ENCODE measurements at regions not wholly inside any gene's neighbourhood (a gene's known extent, or its start where the extent isn't known, plus 50 kb on each side); places are given as distances from the start of the nearest gene placed in this dataset.

DNA sequence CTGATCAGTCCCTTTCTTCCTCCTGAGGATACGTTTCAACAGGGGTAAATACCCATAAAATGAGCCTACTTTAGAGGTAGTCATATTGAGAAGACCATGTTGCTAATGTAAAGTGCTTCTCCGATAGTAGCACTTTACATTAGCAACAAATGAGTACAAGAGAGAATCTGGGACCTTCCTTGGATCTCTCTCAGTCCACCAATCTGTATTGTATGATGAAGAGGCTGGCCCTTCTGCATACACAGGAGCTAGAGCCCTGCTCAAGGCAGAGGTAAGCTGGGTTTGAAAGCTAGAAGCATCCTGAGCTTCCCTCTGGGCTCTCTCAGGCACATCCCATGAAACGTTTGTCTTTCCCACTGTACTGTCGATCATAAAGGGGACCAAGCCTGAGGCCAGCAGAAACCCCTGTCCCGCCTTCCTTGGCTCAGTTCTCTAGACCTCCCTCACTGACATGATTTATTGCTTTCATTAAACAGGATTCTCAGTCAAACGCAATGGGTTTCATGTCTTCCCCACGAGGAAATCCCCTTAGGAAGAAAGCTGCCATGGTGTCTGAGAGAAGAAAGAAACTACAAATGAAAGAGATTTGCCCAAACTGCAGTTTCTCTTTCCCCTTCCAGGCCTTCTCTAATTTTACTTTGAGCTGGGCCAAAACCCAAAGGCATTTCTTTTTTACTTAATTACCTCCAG is 62.8 kb upstream of the BCAR3 start:
- no peak for DNase-seq

DNA sequence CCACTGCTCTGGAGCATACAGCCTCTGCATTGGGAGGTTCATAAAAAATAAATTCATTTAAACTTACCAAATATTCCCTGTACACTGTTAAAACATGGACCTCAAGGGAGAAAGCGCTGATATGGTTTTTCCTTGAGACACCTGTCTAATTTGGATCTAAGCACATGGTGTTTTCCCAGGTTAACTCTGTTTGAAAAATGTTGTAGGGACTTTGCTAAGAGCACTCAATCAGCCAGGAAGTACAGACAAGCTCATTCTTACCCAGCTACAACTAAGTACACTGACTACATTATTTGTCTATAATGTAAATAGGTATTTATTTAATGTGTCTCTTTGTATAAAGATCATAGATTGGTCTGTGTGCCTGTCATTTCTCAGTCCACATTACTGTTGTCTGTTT is 61.8 kb upstream of the BCAR3 start:
- no peak for DNase-seq

DNA sequence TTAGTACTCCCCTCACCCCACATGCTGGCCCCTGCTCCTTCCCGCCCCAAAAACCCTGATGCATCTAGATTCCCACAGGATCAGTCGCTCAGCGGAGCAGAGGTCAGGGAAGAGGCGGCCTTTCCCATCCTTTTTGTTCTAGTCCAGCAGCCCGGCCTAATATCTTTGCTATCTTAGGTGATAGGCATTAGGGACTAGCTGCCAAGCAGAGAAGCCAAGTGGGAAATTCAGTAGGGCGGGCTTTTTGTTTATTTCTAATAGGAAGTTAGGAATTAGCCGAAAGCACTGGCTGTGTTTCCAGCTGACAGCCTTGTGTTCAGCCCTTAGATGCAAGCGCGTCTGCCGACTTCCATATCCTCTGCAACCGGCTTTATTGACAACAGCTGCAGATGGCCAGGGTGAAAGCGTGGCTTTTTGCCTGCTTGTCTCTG is 59.0 kb upstream of the BCAR3 start:
- DNase-seq, result peak; percentile 82

DNA sequence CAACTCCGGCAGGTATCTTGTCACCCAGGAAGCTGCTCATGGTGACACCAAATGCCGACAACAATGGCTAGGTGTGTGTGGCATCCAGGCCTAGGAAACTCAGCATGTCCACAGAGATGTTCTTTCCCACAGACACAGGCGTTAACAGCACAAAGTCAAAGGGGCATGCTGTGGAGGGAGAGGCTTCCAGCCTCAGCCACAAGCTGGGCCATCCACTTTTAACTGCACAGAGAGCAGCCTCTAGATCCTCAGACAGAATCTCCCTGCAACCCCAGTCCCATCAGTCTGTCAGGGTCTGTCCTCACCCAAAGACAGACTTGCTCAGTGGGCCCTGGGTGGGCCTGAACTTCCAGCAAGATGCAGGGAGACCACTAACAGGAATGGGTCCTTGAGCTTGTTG is 58.5 kb upstream of the BCAR3 start:
- DNase-seq, result no peak

DNA sequence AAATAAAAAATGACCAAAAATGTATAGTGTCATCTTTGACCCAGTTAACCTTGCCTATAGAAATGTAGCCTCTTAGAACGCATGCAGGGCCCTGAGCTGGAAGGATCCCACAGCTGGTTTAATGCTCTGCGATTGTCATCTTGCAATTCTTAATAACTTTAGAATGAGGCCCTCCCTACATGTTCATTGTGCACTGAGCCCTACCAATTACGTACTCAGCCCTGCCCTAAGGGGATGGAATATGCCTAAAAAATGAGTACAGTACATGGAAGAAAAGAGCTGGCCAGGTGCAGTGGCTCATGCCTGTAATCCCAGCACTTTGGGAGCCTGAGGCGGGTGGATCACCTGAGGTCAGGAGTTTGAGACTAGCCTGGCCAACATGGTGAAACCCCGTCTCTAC is 57.8 kb upstream of the BCAR3 start:
- DNase-seq, result peak; percentile 45

DNA sequence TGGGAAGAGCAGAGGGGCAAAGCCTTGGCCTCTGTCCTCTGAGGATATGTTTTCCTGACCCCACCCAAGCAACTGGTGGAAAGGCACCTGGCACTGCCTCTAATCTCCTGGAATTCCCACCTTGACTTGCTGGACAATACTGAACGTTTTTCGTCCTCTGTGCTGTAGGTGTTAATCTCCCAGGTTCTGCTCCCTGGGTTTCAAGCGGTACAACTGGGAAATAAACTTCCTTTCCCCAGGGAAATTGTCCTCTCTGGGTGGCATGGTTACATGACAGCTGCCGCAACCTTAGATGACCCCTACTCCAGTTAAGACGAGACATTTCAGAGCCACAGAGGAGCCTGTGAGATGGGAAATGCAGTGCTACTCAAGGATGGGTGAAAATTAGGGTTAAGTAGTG is 57.3 kb upstream of the BCAR3 start:
- DNase-seq, result no peak

DNA sequence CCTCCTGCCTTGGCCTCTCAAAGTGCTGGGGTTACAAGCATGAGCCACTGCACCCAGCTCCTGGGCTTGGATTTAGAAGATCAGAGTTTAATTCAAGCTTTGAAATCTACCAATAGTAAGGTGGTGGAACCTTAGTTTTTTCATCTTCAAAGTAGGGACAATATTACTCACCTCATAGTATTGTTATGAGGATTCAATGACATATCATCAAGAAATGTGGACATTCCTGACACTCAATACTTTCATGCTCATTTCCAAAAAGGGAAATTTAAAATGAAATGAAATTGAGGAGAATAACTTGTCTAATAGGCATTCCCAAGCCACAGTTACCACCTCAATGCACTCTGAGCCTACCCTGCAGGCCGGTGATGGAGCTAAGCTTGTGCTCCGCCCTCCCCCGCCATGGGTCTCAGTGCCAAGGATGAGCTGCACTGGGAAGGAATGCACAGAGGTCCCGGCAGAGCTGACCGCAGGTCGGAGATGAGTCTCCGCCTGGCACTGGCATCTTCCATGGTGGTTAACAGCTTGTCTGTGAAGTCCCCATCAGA is 56.5 kb upstream of the BCAR3 start:
- DNase-seq, result no peak

DNA sequence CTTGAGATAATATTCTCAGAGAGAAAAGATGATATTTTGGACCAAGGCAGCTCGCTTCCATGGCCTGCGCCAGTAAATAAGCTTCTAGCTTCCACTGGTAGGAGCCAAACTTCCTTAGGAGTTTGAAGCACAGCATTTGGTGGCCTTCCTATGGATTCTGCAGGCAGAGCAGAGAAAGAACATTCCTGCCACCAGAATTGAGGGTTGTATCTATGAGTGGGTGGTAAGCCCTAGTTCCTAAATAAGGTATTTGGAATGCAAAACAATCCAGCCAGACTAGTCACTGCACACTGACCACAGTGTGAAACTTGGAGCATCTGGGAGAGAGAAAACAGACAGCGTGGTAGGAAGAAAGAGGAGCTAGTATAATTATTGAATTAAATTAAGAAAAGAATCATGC is 54.1 kb upstream of the BCAR3 start:
- DNase-seq, result no peak

DNA sequence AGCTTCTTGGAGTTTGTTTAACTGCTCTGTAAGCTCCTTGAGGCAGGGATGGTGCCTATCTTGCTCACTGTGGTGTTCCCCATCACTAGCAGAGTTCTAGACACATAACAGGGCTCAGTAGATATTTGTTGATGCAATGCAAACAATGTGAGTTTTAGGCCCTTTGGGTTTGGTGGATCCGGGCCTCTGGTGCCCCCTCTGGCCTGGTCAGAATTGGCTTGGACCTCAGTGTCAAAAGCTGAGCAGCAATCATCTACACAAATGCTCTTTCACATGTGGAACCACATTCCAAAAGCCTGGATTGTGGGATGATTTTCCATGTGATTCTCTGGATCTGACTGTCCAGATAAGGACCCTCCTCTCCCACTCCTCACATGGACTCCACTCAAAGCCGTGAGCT is 53.4 kb upstream of the BCAR3 start:
- no peak for DNase-seq

DNA sequence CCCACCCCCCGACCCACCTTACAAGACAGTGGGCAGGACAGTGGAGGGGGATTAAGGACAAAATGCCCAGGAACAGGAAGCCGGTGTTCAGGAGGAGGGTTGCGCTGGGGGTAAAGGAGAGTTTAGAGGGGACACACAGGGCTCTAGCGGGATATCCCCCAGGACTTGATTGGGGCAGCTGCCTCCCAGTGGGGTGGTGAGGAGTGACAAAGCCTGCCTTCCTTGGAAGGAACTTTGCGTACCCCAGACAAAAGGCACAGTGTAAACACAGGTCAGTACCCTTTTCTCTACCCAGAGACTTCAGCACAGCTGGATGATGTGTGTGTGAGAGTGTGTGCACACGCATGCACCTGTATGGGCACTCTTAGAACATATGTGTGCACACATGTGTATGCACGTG is 51.7 kb upstream of the BCAR3 start:
- DNase-seq, result no peak

DNA sequence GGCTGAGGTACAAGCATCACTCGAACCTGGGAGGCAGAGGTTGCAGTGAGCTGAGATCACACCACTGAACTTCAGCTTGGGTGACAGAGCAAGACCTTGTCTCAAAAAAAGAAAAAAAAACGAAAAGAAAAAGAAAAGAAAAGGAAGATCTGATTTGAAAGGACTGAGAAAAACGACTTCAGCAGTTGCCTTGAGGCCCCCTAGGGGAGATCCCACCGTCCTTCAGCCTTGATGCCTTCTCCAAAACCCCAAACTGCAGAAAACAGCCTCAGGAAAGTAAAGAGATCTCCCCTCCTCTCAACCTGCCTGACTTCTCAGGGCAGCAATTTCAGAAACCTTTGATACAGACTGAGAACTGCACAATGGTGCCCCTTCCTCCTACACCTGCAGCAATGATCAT is 50.9 kb upstream of the BCAR3 start:
- DNase-seq, result no peak
